Nephron progenitor cell (in vitro differentiated cells): ENCODE measurements at regions not wholly inside any gene's neighbourhood (a gene's known extent, or its start where the extent isn't known, plus 50 kb on each side); places are given as distances from the start of the nearest gene placed in this dataset.

Experiments
- DNase-seq: peaks from one replicate; pipeline ENCODE4 v3.0.0; 2021
- H3K27ac Mint-ChIP-seq: 2 replicates; pipeline ENCODE4 v1.8.0; 2021; ENCODE audit warnings: mild to moderate bottlenecking, moderate library complexity, mixed read lengths
- H3K27me3 Mint-ChIP-seq: 2 replicates; pipeline ENCODE4 v1.8.0; 2021; ENCODE audit warnings: mild to moderate bottlenecking, low read depth, mixed read lengths; ENCODE audit not compliant: poor library complexity
- H3K36me3 Mint-ChIP-seq: 2 replicates; pipeline ENCODE4 v1.8.0; 2021; ENCODE audit warnings: low read depth, mixed read lengths
- H3K4me1 Mint-ChIP-seq: 2 replicates; pipeline ENCODE4 v1.8.0; 2021; ENCODE audit warnings: mixed read lengths
- H3K4me3 Mint-ChIP-seq: 2 replicates; pipeline ENCODE4 v1.8.0; 2021; ENCODE audit warnings: mild to moderate bottlenecking, moderate library complexity, mixed read lengths
- H3K9me3 Mint-ChIP-seq: 2 replicates; pipeline ENCODE4 v1.8.0; 2021; ENCODE audit warnings: mild to moderate bottlenecking, moderate library complexity, mixed read lengths
- TF ChIP-seq, protein P1 (sequence below): fragments of 200-600 bp; sonication (generic); IDR thresholded peaks from 2 replicates; pipeline ENCODE4 v1.5.0; 2021; ENCODE audit warnings: antibody characterized with exemption

DNA sequence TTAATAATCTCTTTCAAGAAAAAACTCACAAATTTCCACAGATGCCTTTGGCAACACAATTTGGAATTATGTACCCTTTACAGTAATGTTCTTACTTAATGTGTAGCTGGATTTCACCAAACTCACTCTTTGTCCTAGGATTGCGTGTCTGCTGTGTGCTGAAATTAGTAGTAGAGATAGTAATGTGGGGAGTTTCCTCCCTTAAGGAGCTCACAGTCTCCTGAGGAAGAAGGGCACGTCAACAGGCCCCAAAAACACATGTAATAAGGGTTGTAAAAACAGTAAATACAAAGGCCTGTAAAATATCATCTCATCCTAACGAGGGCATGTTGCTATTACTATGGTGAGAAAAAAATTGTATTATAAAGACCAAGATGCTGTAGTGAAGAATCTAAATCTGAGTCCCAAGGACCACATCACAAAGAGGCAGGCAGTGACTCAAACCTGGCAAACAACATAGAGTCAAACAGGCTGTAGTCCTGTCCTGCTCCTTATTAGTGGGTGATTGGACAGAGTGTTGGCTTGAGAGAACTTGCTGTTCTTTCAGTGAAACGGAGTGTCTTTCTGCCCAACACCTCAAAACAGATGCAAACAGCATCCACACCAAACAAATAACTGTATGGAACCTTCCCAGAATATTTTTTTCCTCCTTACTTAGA lies 83.2 kb upstream of the PAPPA start:
- Mint-ChIP-seq H3K4me3 (no peak overlapping the region), H3K36me3 (no peaks in the 10 kb centered on the region), H3K27me3 (no peaks in the 10 kb centered on the region), H3K27ac (no peak overlapping the region), H3K9me3 (no peaks in the 10 kb centered on the region), H3K4me1 (no peaks in the 10 kb centered on the region)
- no peak for DNase-seq
- TF ChIP-seq, protein P1, sequence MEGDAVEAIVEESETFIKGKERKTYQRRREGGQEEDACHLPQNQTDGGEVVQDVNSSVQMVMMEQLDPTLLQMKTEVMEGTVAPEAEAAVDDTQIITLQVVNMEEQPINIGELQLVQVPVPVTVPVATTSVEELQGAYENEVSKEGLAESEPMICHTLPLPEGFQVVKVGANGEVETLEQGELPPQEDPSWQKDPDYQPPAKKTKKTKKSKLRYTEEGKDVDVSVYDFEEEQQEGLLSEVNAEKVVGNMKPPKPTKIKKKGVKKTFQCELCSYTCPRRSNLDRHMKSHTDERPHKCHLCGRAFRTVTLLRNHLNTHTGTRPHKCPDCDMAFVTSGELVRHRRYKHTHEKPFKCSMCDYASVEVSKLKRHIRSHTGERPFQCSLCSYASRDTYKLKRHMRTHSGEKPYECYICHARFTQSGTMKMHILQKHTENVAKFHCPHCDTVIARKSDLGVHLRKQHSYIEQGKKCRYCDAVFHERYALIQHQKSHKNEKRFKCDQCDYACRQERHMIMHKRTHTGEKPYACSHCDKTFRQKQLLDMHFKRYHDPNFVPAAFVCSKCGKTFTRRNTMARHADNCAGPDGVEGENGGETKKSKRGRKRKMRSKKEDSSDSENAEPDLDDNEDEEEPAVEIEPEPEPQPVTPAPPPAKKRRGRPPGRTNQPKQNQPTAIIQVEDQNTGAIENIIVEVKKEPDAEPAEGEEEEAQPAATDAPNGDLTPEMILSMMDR = no peak

DNA sequence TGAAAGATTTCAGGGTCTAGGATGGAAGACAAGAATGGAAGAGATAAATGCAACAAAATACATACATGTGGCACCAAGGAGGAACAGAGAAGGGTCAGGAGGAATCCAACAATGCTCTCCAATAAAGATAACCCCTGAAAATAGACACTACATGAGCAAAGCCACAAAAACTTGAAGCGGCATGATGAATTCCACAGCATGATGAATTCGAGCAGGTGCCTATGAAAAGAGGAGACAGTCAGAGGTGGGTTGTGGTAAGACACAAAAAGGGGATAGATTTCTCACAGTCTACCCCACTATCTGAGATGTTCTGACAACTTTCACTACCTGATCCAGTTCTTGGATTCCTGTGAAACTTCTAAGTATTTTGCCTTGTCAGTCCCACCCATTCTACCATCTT lies 81.5 kb upstream of the PAPPA start:
- no peak overlapping the region for H3K27ac Mint-ChIP-seq
- no peaks in the 10 kb centered on the region for H3K9me3 Mint-ChIP-seq
- no peaks in the 10 kb centered on the region for H3K4me1 Mint-ChIP-seq
- no peaks in the 10 kb centered on the region for H3K36me3 Mint-ChIP-seq
- no peak for DNase-seq
- H3K4me3 Mint-ChIP-seq = no peak overlapping the region
- TF ChIP-seq, protein P1 = no peak
- H3K27me3 Mint-ChIP-seq = no peaks in the 10 kb centered on the region

DNA sequence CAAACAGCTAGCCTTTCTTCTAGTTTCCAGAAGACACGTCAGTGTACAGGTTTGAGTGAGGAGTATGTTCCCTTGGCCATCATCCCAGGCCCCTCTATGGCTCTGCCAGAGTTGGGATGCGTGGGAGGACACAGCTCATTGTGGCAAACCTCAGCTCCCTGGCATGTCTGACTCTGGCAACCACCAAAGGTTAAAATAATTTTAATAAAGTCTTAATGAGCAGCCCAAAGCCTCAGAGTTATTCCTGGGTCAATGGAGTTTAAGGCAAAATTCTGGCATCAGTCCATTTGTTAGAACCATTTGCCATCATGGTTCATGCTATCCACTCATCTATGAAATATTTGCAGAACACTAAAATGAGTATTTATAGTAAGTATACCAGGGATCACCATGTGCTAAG lies 79.8 kb upstream of the PAPPA start:
- TF ChIP-seq, protein P1 = no peak
- H3K27me3 Mint-ChIP-seq = no peaks in the 10 kb centered on the region
- H3K9me3 Mint-ChIP-seq = no peaks in the 10 kb centered on the region
- no peak overlapping the region for H3K27ac Mint-ChIP-seq
- H3K4me1 Mint-ChIP-seq = no peaks in the 10 kb centered on the region
- no peak for DNase-seq
- no peaks in the 10 kb centered on the region for H3K36me3 Mint-ChIP-seq
- no peak overlapping the region for H3K4me3 Mint-ChIP-seq

DNA sequence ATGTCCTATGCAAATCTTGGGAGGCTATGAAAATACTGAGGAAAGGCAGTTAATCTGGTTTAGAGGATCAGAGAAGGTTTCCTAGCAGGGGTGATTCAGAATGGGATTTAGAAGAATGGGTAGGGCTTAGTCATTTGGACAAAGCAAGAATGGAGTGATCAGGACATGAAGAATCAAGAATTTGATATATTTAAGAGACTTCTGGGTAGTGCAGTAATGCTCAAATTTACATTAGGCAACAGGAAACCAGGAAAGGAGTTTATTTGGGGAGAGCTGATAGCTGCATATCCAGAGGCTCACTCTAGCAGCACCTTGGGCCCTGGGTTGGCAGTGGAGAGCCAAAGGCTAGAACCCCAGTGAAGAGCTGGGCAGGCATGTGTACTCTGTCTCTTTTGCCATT lies 78.9 kb upstream of the PAPPA start:
- Mint-ChIP-seq H3K27me3 (no peaks in the 10 kb centered on the region), H3K4me1 (no peaks in the 10 kb centered on the region), H3K4me3 (no peak overlapping the region), H3K36me3 (no peaks in the 10 kb centered on the region), H3K27ac (no peak overlapping the region), H3K9me3 (no peaks in the 10 kb centered on the region)
- TF ChIP-seq, protein P1 = no peak
- DNase-seq = no peak

DNA sequence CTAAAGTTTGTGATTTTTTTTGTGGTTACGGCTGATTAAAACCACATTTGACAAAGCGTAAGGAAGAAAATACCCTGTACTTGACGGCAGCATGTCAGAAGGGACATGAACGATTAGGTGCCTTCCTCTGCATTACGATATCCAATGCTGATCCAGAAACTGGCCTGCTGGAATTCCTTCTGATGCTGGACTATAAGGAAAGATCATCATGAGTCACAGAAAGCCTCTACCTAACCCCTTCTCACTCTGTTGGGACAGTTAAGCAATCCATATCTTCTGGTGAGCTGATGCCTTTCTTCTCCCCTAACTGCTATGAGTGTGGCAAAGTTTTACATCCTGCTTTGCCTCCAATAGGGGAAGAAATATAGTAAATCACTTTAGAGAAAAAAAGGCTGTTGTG lies 78.4 kb upstream of the PAPPA start:
- TF ChIP-seq, protein P1 = no peak
- DNase-seq = no peak
- H3K27me3 Mint-ChIP-seq = no peaks in the 10 kb centered on the region
- H3K4me3 Mint-ChIP-seq = no peak overlapping the region
- no peaks in the 10 kb centered on the region for H3K4me1 Mint-ChIP-seq
- H3K27ac Mint-ChIP-seq = no peak overlapping the region
- H3K9me3 Mint-ChIP-seq = no peaks in the 10 kb centered on the region
- no peaks in the 10 kb centered on the region for H3K36me3 Mint-ChIP-seq

DNA sequence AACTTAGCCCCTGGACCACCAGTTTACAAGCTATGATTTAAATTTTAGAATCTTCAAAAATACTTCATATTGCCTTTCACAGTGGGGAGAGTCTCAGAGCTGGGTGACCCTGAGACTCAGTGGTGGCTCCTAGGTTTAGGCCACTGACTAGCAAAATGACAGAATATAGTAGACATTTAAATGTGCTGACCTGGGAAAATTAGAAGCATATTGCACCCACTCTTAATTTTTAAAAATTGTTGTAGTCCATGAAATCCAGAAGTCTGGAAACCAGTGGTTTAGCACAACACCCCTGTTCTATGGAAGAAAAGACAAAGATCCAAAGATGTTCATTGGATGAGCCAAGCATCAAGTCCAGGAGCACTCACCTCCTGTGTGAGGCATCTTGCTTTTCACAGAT lies 75.0 kb upstream of the PAPPA start:
- no peak overlapping the region for H3K27ac Mint-ChIP-seq

More for the DNA sequence above, 75.0 kb upstream of the PAPPA start:
- TF ChIP-seq, protein P1 = no peak
- Mint-ChIP-seq H3K9me3 (no peaks in the 10 kb centered on the region), H3K36me3 (no peaks in the 10 kb centered on the region), H3K4me1 (peaks cover 11% of the 10 kb centered on the region), H3K4me3 (no peak overlapping the region), H3K27me3 (no peaks in the 10 kb centered on the region)
- DNase-seq = no peak
